ENCODE measurements at regions not wholly inside any gene's neighbourhood (a gene's known extent, or its start where the extent isn't known, plus 50 kb on each side); places are given as distances from the start of the nearest gene placed in this dataset.

DNA sequence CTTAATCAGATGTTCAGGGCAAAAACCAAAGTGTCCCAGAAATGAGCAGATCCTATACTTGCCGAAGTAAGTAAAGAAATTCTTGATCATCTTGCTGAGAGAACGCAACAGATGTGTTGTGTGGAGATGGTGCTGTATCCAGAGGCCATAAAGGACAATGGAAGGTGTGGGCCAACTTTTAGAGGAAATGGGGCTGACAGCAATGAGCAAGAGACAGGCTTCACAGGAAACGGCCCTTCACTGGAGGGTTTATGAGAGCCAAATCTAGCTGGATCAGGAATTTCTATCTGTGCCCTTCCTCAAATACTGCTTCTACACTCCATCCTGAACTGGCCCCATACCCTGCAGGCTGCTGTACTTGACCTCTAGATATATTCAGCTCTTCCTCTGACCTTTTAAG is 583.9 kb upstream of the DIPK2B start:
- H3K27me3 ChIP-seq (ENCODE audit: control insufficient read depth in 1 of 2, insufficient read depth in 2 of 2, low read length in 2 of 2): no peaks in the 10 kb centered on the region
- no peak overlapping the region for H3K4me3 ChIP-seq (replicated peaks in 1 of 3; ENCODE audit: insufficient read depth in 1 of 3, low read depth in 2 of 3, low read length in 3 of 3)
- H3K9ac ChIP-seq (ENCODE audit: insufficient read depth, low read depth, low read length): no peak overlapping the region
- BruUV-seq (replicated peaks): no TSS peak
- H4K20me1 ChIP-seq (ENCODE audit: insufficient read depth, low read length): no peaks in the 10 kb centered on the region
- intact Hi-C loops (cut with micrococcal nuclease; ENCODE audit: unreplicated experiment): no loop called here
- ATAC-seq (no peak), DNase-seq (ENCODE audit: low spot score) (no peak), FAIRE-seq (no peak)
- peaks cover 2% of the 10 kb centered on the region for H3K79me2 ChIP-seq (ENCODE audit: insufficient read depth, low read length)
- no peak overlapping the region for H2AFZ ChIP-seq (ENCODE audit: low read length)
- no peaks in the 10 kb centered on the region for H3K4me1 ChIP-seq (ENCODE audit: insufficient read depth, low read length)
- no peak overlapping the region for H3K4me2 ChIP-seq (ENCODE audit: low read depth, low read length)
- H3K27ac ChIP-seq (ENCODE audit: extremely low read length, insufficient read depth, low read length): no peak overlapping the region
- in situ Hi-C loops (cut with HindIII; ENCODE audit: extremely low pct_ligation_motif_present, low pct_unique_long_range_greater_than_20kb): no loop called here
- H3K36me3 ChIP-seq (replicated peaks in 1 of 2; ENCODE audit: control insufficient read depth in 1 of 2, insufficient read depth in 2 of 2, low read length in 2 of 2): no peaks in the 10 kb centered on the region; a peak in 1 of 5 replicates
- H3K9me3 ChIP-seq (ENCODE audit: low read length): no peaks in the 10 kb centered on the region
- ChIA-PET CTCF (ENCODE audit: low intra/inter-chr PET ratio, low total read pairs) (no interaction called here), POLR2A (interaction anchor here (0.7 kb wide), 1 partner anchor 263 kb away, joined by 3 read pairs; no protein-coding TSS in a partner anchor)
- WGBS (ENCODE audit: low lambda C conversion rate): 94% methylated on average over 3 of the region's 3 CpGs
- TF ChIP-seq, protein P1, sequence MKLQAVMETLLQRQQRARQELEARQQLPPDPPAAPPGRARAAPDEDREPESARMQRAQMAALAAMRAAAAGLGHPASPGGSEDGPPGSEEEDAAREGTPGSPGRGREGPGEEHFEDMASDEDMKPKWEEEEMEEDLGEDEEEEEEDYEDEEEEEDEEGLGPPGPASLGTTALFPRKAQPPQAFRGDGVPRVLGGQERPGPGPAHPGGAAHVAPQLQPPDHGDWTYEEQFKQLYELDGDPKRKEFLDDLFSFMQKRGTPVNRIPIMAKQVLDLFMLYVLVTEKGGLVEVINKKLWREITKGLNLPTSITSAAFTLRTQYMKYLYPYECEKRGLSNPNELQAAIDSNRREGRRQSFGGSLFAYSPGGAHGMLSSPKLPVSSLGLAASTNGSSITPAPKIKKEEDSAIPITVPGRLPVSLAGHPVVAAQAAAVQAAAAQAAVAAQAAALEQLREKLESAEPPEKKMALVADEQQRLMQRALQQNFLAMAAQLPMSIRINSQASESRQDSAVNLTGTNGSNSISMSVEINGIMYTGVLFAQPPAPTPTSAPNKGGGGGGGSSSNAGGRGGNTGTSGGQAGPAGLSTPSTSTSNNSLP (IDR thresholded peaks at IDR 0.05; ENCODE audit: low read depth, low read length): no peak
- TF ChIP-seq CBX1 (IDR thresholded peaks at IDR 0.05; ENCODE audit: low read depth) (no peak), ZNF678 (CRISPR knock-in tag; IDR thresholded peaks at IDR 0.05) (no peak), HNRNPUL1 (IDR thresholded peaks at IDR 0.05; ENCODE audit: low read depth, low read length) (no peak), SRSF4 (IDR thresholded peaks at IDR 0.05; ENCODE audit: low read depth, low read length, poor library complexity, severe bottlenecking) (no peak), MIER2 (CRISPR knock-in tag; IDR thresholded peaks at IDR 0.05) (no peak), SP4 (CRISPR knock-in tag; IDR thresholded peaks at IDR 0.05) (no peak), KMT2A (CRISPR knock-in tag; IDR thresholded peaks at IDR 0.05) (no peak)
- TF ChIP-seq, protein P2, sequence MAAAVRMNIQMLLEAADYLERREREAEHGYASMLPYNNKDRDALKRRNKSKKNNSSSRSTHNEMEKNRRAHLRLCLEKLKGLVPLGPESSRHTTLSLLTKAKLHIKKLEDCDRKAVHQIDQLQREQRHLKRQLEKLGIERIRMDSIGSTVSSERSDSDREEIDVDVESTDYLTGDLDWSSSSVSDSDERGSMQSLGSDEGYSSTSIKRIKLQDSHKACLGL (CRISPR knock-in tag; IDR thresholded peaks at IDR 0.05): no peak
